GM19463 (cell line): ENCODE measurements at regions not wholly inside any gene's neighbourhood (a gene's known extent, or its start where the extent isn't known, plus 50 kb on each side); places are given as distances from the start of the nearest gene placed in this dataset.
A peak's percentile ranks its signal among the peaks of the same experiment; 100 is the strongest.

Source experiments
- ATAC-seq: cut with Tn5 transposase; IDR thresholded peaks from one replicate; pipeline ENCODE4 v1.9.1; 2021; ENCODE audit warnings: mild to moderate bottlenecking, moderate library complexity; ENCODE audit not compliant: unreplicated experiment

- ATAC-seq: no peak
These were observed 184.2 kb downstream of the NR2F2 start for GRCh38 chr15:96514607-96515285.

- no peak for ATAC-seq
These were observed 184.9 kb downstream of the NR2F2 start for GRCh38 chr15:96515371-96515770.

DNA sequence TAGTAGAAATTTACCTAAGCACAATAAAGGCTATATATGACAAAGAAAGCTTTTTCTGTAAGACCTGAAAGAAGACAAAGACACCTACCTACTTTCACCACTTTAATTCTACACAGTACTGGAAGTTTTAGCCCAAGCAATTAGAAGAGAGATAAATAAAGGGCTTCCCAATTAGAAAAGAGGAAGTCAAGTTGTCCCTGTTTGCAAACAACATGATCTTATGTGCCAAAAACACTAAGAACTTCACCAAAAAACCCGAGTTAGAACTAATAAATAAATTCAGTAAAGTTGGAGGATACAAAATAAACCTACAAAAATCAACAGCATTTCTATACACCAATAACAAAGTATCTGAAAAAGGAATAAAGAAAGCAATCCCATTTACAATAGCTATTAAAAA, 190.9 kb downstream of the NR2F2 start:
- no peak for ATAC-seq

DNA sequence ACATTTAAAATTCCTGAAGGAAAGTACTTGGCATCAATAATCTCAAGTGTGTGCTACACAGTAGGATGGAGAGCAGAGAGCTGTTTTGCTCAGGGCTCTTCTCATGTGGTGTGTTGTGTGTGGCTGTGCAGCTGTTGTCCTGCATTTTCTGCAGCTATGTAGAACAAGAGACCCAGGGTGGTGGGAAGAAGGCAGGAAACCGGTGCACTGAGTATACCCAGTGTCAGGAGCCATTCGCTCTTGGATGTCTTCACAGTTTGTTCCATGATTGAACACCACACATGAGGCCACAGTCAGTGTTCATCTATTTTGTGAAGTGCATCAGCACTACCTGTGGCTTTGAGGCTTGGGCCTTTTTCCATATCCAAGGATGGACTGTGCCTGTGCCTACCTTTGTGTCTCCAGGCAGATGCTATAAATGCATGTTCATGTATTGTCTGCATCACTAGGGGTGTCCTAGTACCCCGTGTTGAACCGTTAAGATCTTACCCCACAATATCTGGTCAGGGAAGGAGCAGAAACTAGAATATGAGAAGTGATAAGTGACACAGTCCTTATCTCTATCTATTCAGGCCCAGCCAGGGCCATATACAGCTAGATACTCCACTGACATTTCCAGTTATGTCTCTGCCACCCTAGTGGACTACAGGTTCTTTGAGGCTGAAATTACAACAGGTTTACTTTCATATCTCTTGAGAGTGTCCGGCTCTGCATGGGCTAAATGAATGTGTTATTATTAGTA, 194.3 kb downstream of the NR2F2 start:
- no peak for ATAC-seq

DNA sequence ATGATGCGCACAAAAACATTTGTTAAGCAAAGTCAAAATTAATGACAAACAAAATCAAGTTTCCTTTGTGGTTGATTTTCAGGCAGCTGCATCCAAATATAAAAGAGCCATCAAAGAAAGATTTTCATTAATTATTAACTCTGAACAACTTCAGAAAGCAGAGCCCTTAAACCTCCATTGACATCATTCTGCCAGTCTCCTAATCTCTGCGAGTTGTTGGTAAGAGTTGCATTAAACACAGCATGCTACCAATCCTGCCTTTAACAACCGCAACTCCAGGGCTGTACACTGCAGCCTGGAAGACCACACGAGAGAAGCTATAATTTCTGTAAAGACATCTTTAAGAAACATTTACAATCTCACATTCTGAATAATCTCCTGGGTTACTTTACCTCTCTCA, 204.6 kb downstream of the NR2F2 start:
- ATAC-seq: no peak

DNA sequence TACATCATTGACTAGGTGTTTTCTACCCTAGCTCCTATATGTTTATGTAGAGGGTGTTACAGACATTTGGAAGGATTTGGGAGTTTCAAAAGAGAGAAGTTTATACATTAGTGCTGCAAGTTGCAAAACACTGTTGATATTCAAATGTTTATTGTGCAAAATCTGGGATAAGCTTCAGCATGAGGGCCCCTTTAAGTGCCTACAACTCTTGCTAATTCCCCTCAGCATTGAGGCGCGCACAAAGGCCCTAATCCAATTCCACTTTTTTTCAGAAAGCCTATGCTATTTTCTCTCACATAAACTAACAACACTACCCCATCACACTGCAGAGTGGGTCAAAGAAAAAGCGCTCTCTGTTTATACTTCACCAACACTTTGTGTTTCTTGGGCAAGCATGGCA, 208.0 kb downstream of the NR2F2 start:
- ATAC-seq: no peak

DNA sequence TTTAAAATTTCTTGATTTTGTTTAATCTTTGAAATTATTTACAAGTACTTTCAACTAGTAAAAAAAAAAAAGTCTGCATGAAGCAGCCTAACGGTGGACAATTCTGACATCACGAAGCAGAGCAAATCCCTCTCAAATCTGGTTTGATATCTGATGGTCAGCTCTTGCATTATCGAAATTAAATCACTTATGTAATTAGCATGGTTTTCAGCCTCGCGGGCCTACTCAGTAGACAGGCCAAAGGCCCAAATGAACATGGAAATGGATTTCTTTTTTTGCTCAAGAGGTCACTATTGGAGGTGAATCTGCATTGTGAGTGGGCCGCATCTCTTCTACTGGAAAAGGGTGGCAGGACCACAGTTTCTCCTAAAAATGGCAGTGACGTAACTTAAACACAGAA, 209.8 kb downstream of the NR2F2 start:
- ATAC-seq: no peak

GRCh38 chr15:96542130-96542770, 211.8 kb downstream of the NR2F2 start:
- ATAC-seq: no peak

- no peak for ATAC-seq
These were observed 213.8 kb downstream of the NR2F2 start for GRCh38 chr15:96544162-96544756.

- ATAC-seq: no peak
These were observed 218.6 kb downstream of the NR2F2 start for GRCh38 chr15:96549136-96549535.

DNA sequence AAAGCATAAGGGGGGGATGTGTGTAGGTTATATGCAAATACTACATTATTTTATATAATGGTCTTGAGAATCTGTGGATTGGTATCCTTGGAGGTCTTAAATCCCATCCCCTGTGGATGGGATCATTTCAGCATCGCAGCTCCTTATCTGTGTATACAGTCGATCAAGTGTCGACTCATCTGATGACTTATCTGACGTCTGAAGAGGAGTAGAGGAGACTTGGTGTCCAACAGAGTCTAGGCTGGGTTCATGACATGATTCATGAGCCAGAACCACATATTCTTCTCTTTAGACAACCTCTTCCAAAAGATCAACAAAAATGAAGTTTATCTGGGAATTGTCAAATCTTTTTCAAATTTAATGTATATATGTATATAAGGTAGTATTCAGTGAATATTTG, 220.7 kb downstream of the NR2F2 start:
- no peak for ATAC-seq

DNA sequence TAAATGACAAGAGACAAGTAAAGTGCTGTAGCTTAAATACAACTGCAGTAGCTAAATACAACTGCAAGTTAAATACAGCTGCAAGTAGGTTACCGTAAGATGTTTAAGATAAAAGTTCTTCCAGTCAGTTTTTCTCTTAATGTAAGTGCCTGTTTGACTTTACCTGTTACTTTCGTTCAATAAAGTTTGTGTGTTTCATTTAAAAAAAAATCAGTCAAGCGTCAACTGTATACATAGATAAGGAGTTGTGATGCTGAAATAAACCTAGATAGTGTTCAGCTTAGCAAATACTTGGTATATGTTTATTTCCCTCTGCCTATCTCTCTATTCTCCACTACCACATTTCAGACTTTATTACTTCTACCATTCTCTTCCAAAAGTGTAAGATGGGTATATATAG, 221.2 kb downstream of the NR2F2 start:
- no peak for ATAC-seq

- no peak for ATAC-seq
These were observed 222.5 kb downstream of the NR2F2 start for GRCh38 chr15:96553006-96553405.

DNA sequence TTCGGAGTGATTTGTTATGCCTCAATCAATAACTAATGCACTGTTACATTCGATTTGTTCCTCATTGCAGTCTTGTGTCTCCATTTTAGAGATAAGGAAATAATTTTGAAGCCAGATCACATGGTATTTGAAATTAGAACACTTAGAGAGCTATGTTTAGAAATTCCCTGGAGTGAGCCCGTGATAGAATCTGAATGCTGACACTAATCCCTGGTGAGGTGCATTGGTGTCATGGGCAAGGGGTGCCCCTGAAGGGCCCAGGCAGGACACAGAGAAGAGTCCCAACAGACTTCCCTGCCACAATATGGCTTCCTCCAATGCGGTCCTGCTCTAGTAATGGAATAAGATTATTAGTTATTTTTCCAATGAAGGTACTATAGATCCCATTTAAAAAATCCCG, 223.0 kb downstream of the NR2F2 start:
- ATAC-seq: no peak

GRCh38 chr15:96553931-96554330, 223.4 kb downstream of the NR2F2 start:
- ATAC-seq: no peak

- ATAC-seq: no peak
These were observed 224.0 kb downstream of the NR2F2 start for GRCh38 chr15:96554541-96554940.

DNA sequence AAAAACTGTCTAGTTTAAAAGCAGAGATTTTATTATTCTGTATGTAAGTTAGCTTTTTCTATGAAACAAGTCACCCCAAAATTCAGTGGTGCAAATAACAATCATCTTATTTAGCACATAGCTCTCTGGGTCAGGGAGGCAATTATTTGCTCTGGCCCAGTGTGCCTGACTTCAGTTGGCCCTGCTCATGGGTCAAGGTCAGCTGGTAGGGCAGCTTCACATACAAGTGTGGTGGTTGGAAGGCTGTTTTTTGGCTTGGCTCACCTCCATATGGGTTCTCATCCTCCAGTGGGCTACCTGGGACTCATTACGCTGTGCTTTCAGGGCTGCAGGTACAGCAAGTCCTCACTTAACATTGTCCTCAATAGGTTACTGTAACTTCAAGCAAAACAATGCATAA, 228.6 kb downstream of the NR2F2 start:
- ATAC-seq: no peak

- no peak for ATAC-seq
These were observed 229.1 kb downstream of the NR2F2 start for GRCh38 chr15:96559631-96560030.

DNA sequence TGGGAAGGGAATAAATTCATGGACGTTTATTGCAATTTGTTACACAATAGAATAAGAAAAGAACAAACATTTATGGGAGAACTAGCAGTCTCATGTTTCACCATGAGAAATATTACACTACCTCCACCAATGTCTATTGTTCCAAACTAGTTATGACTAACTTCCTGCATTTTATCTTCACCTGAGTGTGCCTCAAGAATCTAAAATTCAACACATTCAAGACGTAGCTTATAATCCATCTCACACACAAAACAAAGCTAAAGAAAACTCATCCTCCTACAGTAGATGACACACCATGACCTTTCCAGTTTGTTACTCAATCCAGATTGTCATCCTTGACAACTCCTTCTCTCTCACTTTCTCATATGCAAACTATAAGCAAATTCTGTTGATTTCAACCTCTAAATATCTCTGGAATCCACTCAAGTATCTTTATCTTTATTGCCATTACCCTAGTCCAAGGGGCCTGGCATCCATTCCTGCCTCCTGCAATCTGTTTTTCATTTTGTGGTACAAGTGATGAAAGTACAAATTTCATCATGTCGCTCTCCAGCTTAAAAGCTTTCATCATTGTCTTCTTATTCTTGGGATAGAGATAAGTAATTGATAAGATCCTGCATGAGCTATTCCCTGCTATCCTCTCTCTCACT, 229.9 kb downstream of the NR2F2 start:
- ATAC-seq: no peak

- ATAC-seq: peak; percentile 61
These were observed 231.1 kb downstream of the NR2F2 start for GRCh38 chr15:96561593-96561992.

GRCh38 chr15:96564546-96564945, 234.0 kb downstream of the NR2F2 start:
- no peak for ATAC-seq
